ENCODE measurements at regions not wholly inside any gene's neighbourhood (a gene's known extent, or its start where the extent isn't known, plus 50 kb on each side); places are given as distances from the start of the nearest gene placed in this dataset.
A peak's percentile ranks its signal among the peaks of the same experiment; 100 is the strongest.

DNA sequence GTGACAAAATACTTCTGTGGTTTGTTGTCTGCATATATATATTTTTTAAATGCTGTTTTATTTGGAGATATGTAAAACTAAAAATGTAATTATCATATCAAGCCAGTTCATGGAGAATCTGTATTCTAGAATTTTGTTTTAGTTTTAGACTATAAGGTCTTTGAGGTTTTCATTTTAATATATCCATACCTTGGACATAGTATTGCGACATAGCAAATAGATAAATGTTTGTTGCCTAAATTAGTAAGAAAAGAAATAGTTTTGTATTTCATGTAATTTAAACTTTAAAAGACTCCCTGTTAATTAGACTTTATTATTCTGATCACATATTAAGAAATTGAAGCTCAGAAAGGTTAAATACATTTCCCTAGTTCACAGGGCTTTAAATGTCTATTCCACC is 472.9 kb downstream of the GBA3 start:
- intact Hi-C loops (cut with DNase I): no loop called here
- ATAC-seq (no peak), DNase-seq (ENCODE audit: low spot score) (no peak)

DNA sequence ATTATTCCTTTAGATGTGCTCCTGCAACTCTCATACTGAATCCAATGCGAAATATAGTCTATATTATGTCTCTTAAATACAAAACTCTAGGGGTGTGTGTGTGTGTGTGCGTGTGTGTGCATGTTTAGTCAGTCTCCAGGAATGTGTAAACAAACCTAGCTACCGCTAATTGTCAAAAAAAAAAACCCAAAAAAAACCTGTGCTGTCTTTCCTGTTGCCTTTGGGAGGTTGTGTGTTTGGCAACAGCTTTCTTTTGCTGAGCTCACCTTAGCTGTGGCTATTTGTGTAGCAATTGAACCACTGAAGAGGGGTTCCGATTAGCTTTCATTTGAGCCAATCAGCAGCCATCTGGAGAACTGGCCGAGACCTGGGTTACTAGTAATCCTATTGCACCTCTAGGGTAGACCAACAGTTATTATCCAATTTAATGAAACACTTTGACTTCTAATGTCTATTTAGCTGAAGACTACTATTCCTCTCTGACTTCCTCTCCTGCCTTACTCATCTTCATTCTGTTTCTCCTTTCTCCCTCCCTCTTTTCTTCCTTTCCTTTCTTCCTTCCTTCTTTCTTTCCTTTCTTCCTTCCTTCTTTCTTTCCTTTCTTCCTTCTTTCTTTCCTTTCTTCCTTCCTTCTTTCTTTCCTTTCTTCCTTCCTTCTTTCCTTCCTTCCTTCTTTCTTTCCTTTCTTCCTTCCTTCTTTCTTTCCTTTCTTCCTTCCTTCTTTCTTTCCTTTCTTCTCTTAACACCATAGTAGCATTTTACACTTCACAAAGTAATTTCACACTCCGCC is 471.1 kb downstream of the GBA3 start:
- intact Hi-C loops (cut with DNase I): no loop called here
- no peak for DNase-seq (ENCODE audit: low spot score)

GRCh38 chr4:23162275-23162674 is 469.5 kb downstream of the GBA3 start:
- ATAC-seq: no peak
- intact Hi-C loops (cut with DNase I): no loop called here
- no peak for DNase-seq (ENCODE audit: low spot score)

More for the DNA sequence above, 471.1 kb downstream of the GBA3 start:
- ATAC-seq: no peak

GRCh38 chr4:23161787-23162186 is 469.1 kb downstream of the GBA3 start:
- intact Hi-C loops (cut with DNase I): no loop called here

GRCh38 chr4:23153076-23153475 is 460.3 kb downstream of the GBA3 start:
- DNase-seq (ENCODE audit: low spot score) (no peak), ATAC-seq (no peak)
- intact Hi-C loops (cut with DNase I): no loop called here

More at GRCh38 chr4:23161787-23162186, 469.1 kb downstream of the GBA3 start:
- ATAC-seq (no peak), DNase-seq (ENCODE audit: low spot score) (no peak)

GRCh38 chr4:23149815-23150214 is 457.1 kb downstream of the GBA3 start:
- ATAC-seq: no peak
- intact Hi-C loops (cut with DNase I): no loop called here
- no peak for DNase-seq (ENCODE audit: low spot score)

- DNase-seq (ENCODE audit: low spot score) (no peak), ATAC-seq (no peak)
- intact Hi-C loops (cut with DNase I): no loop called here
Observed at GRCh38 chr4:23144707-23145106, 452.0 kb downstream of the GBA3 start.

- intact Hi-C loops (cut with DNase I): no loop called here
- ATAC-seq: no peak
- no peak for DNase-seq (ENCODE audit: low spot score)
Observed at GRCh38 chr4:23135792-23136645, 443.3 kb downstream of the GBA3 start.

- ATAC-seq (no peak), DNase-seq (ENCODE audit: low spot score) (no peak)
- intact Hi-C loops (cut with DNase I): no loop called here
Observed at GRCh38 chr4:23134331-23134730, 441.6 kb downstream of the GBA3 start.

DNA sequence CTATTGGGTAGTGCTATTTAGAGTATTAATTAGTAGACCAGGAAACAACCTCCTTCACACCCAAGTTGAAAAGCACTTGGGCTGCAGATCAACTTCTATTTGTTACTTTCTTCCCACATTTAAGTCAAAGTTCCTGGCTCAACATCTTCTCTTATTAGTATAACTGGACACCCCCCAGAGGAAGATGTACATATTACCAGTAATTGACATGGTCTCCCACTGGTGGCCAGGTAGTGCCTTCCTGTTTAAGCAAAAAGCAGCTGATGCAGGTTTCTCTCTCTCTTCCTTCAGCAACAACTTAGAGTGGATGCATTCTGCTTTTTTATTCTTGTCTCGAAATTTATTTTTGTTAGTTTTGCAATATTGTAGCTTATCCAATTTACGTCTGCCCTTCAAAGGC is 438.1 kb downstream of the GBA3 start:
- DNase-seq (ENCODE audit: low spot score) (no peak), ATAC-seq (no peak)
- intact Hi-C loops (cut with DNase I): no loop called here

DNA sequence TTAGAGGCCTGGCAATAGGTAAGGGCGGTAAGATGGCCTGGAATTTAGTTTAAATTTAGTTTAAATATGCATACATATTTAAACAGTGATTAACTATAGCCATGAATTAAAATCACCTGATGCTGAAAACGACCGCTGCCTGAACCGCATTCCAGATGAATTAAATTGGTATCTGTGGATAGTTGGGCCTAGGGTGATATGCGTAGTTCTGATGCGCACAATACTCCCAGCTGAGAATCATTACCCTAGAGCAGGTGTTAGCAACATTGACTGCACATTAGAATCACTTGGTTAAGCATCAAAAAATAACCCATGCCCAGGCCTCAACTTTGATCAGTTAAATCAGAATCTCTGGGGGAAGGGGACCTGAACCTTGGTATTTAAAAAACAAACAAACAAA is 432.4 kb downstream of the GBA3 start:
- intact Hi-C loops (cut with DNase I): no loop called here

GRCh38 chr4:23122666-23123400 is 430.1 kb downstream of the GBA3 start:
- DNase-seq (ENCODE audit: low spot score): no peak
- ATAC-seq: no peak
- intact Hi-C loops (cut with DNase I): no loop called here

More for the DNA sequence above, 432.4 kb downstream of the GBA3 start:
- ATAC-seq (no peak), DNase-seq (ENCODE audit: low spot score) (no peak)

GRCh38 chr4:23120374-23120773 is 427.6 kb downstream of the GBA3 start:
- ATAC-seq (no peak), DNase-seq (ENCODE audit: low spot score) (no peak)
- intact Hi-C loops (cut with DNase I): no loop called here

DNA sequence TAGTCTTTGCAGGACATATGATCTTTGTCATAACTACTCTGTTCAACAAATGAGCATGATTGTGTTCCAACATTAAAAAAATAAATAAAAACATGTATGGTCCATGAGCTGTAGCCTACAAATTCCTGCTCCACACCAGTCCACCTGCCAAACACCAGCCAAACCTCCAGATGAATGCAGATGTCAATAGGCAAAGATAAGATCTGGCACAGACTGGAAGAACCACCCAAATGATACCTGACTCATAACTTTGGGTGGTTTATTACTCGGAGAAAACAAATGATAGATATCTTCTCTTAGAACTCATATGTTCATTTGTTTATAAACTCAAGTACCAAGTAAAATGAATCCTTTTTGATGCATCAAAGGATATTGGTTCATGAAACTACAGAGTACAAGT is 425.1 kb downstream of the GBA3 start:
- DNase-seq (ENCODE audit: low spot score) (no peak), ATAC-seq (no peak)
- intact Hi-C loops (cut with DNase I): no loop called here

DNA sequence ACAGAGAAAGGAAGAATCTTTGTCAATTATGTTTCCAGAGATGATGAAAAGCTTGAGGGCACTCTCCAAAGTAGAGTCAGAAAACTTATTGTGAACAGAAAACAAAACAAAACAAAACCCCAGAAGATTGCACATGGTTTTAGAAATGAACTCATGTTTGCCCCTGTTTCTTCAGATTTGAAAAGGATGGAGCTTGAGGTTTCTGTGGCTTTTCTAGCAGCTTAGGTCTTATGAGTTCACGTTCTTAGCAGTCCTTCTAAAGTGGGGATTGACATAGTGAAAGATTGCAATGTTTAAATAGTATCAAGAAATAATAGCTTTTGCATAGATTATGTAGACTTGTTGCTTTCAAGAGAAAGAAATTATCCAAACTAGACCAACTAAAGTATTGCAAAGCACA is 421.8 kb downstream of the GBA3 start:
- no peak for ATAC-seq
- intact Hi-C loops (cut with DNase I): no loop called here
- DNase-seq (ENCODE audit: low spot score): no peak

DNA sequence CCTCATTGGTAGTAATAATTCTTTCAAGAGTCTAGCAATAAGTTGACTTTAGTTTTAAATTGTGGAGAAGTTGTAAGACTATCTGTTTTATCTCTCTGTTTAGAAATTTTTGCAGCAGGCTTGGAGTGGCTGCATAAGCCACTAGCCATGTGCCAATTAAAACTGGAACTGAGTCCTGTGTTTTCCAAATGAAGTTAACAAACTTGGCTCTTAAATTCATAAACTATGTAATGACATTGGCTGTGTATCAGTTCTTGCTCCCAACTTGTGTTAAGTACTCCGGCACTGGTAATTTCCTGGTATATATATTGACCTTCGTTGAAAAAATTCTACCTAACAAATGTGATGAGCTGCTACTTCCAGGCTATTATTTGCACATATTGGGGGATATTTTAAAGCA is 420.4 kb downstream of the GBA3 start:
- intact Hi-C loops (cut with DNase I): no loop called here
- ATAC-seq (no peak), DNase-seq (ENCODE audit: low spot score) (no peak)

- intact Hi-C loops (cut with DNase I): no loop called here
- DNase-seq (ENCODE audit: low spot score) (no peak), ATAC-seq (no peak)
Observed at GRCh38 chr4:23106516-23106915, 413.8 kb downstream of the GBA3 start.

- DNase-seq (ENCODE audit: low spot score): no peak
- ATAC-seq: peak; percentile 34
- intact Hi-C loops (cut with DNase I): no loop called here
Observed at GRCh38 chr4:23105759-23106370, 413.1 kb downstream of the GBA3 start.

GRCh38 chr4:23097251-23097650 is 404.5 kb downstream of the GBA3 start:
- DNase-seq (ENCODE audit: low spot score) (no peak), ATAC-seq (no peak)
- intact Hi-C loops (cut with DNase I): no loop called here

Data from sciatic nerve (tissue), 2 donors.